ENCODE measurements at regions not wholly inside any gene's neighbourhood (a gene's known extent, or its start where the extent isn't known, plus 50 kb on each side); places are given as distances from the start of the nearest gene placed in this dataset.

- Histone ChIP-seq H3K27me3 (ENCODE audit: control insufficient read depth, insufficient read depth, low read length) (no peaks in the 10 kb centered on the region; the same call in 1 of the 2 replicates), H3K4me3 (ENCODE audit: low read length) (no peak overlapping the region), H3K4me1 (ENCODE audit: control insufficient read depth, insufficient read depth, low read length) (no peaks in the 10 kb centered on the region), H3K27ac (ENCODE audit: low read length) (no peak overlapping the region), H3K9me3 (ENCODE audit: control insufficient read depth, insufficient read depth, low read length) (no peaks in the 10 kb centered on the region), H3K36me3 (ENCODE audit: control insufficient read depth, insufficient read depth, low read length) (no peaks in the 10 kb centered on the region)
- no CpG with 5 or more reads among the region's 8 CpGs for WGBS (ENCODE audit: insufficient coverage, insufficient read length)
- no peak for DNase-seq (ENCODE audit: low read depth, low spot score)
Observed at GRCh38 chr6:149176971-149177667, 140.4 kb upstream of the TAB2 start.

GRCh38 chr6:149179431-149179830 is 138.1 kb upstream of the TAB2 start:
- H3K9me3 ChIP-seq (ENCODE audit: control insufficient read depth, insufficient read depth, low read length): no peaks in the 10 kb centered on the region
- no CpG with 5 or more reads among the region's 1 CpG for WGBS (ENCODE audit: insufficient coverage, insufficient read length)
- H3K27ac ChIP-seq (ENCODE audit: low read length): no peak overlapping the region
- no peak for DNase-seq (ENCODE audit: low read depth, low spot score)
- no peaks in the 10 kb centered on the region; the same call in 1 of the 2 replicates for H3K27me3 ChIP-seq (ENCODE audit: control insufficient read depth, insufficient read depth, low read length)
- no peak overlapping the region for H3K4me3 ChIP-seq (ENCODE audit: low read length)
- no peaks in the 10 kb centered on the region for H3K36me3 ChIP-seq (ENCODE audit: control insufficient read depth, insufficient read depth, low read length)
- no peaks in the 10 kb centered on the region for H3K4me1 ChIP-seq (ENCODE audit: control insufficient read depth, insufficient read depth, low read length)

GRCh38 chr6:149181304-149181703 is 136.2 kb upstream of the TAB2 start:
- Histone ChIP-seq H3K9me3 (ENCODE audit: control insufficient read depth, insufficient read depth, low read length) (no peaks in the 10 kb centered on the region), H3K27ac (ENCODE audit: low read length) (no peak overlapping the region), H3K4me1 (ENCODE audit: control insufficient read depth, insufficient read depth, low read length) (no peaks in the 10 kb centered on the region), H3K36me3 (ENCODE audit: control insufficient read depth, insufficient read depth, low read length) (no peaks in the 10 kb centered on the region), H3K27me3 (ENCODE audit: control insufficient read depth, insufficient read depth, low read length) (no peaks in the 10 kb centered on the region), H3K4me3 (ENCODE audit: low read length) (no peak overlapping the region)
- no peak for DNase-seq (ENCODE audit: low read depth, low spot score)
- no CpG with 5 or more reads among the region's 5 CpGs for WGBS (ENCODE audit: insufficient coverage, insufficient read length)

- H3K27me3 ChIP-seq (ENCODE audit: control insufficient read depth, insufficient read depth, low read length): no peaks in the 10 kb centered on the region
- H3K27ac ChIP-seq (ENCODE audit: low read length): no peak overlapping the region
- H3K9me3 ChIP-seq (ENCODE audit: control insufficient read depth, insufficient read depth, low read length): no peaks in the 10 kb centered on the region
- no CpG with 5 or more reads among the region's 6 CpGs for WGBS (ENCODE audit: insufficient coverage, insufficient read length)
- no peak overlapping the region for H3K4me3 ChIP-seq (ENCODE audit: low read length)
- no peak for DNase-seq (ENCODE audit: low read depth, low spot score)
- no peaks in the 10 kb centered on the region for H3K4me1 ChIP-seq (ENCODE audit: control insufficient read depth, insufficient read depth, low read length)
- no peaks in the 10 kb centered on the region for H3K36me3 ChIP-seq (ENCODE audit: control insufficient read depth, insufficient read depth, low read length)
Observed at GRCh38 chr6:149182262-149182661, 135.2 kb upstream of the TAB2 start.

- H3K36me3 ChIP-seq (ENCODE audit: control insufficient read depth, insufficient read depth, low read length): no peaks in the 10 kb centered on the region
- no peaks in the 10 kb centered on the region for H3K4me1 ChIP-seq (ENCODE audit: control insufficient read depth, insufficient read depth, low read length)
- H3K9me3 ChIP-seq (ENCODE audit: control insufficient read depth, insufficient read depth, low read length): no peaks in the 10 kb centered on the region
- no peak overlapping the region for H3K27ac ChIP-seq (ENCODE audit: low read length)
- DNase-seq (ENCODE audit: low read depth, low spot score): no peak
- no peak overlapping the region for H3K4me3 ChIP-seq (ENCODE audit: low read length)
- H3K27me3 ChIP-seq (ENCODE audit: control insufficient read depth, insufficient read depth, low read length): no peaks in the 10 kb centered on the region
- WGBS (ENCODE audit: insufficient coverage, insufficient read length): no CpG with 5 or more reads among the region's 2 CpGs
Observed at GRCh38 chr6:149184523-149184922, 133.0 kb upstream of the TAB2 start.

- H3K9me3 ChIP-seq (ENCODE audit: control insufficient read depth, insufficient read depth, low read length): no peaks in the 10 kb centered on the region
- H3K27me3 ChIP-seq (ENCODE audit: control insufficient read depth, insufficient read depth, low read length): no peaks in the 10 kb centered on the region
- no CpG with 5 or more reads among the region's 7 CpGs for whole genome bisulfite sequencing (ENCODE audit: insufficient coverage, insufficient read length)
- DNase-seq (ENCODE audit: low read depth, low spot score): no peak
- no peak overlapping the region for H3K4me3 ChIP-seq (ENCODE audit: low read length)
- H3K36me3 ChIP-seq (ENCODE audit: control insufficient read depth, insufficient read depth, low read length): no peaks in the 10 kb centered on the region
- H3K4me1 ChIP-seq (ENCODE audit: control insufficient read depth, insufficient read depth, low read length): no peaks in the 10 kb centered on the region
- no peak overlapping the region for H3K27ac ChIP-seq (ENCODE audit: low read length)
Observed at GRCh38 chr6:149185799-149186357, 131.6 kb upstream of the TAB2 start.

- H3K4me1 ChIP-seq (ENCODE audit: control insufficient read depth, insufficient read depth, low read length): no peaks in the 10 kb centered on the region
- DNase-seq (ENCODE audit: low read depth, low spot score): no peak
- no peak overlapping the region for H3K4me3 ChIP-seq (ENCODE audit: low read length)
- H3K27ac ChIP-seq (ENCODE audit: low read length): no peak overlapping the region
- no peaks in the 10 kb centered on the region for H3K27me3 ChIP-seq (ENCODE audit: control insufficient read depth, insufficient read depth, low read length)
- WGBS (ENCODE audit: insufficient coverage, insufficient read length): no CpG with 5 or more reads among the region's 2 CpGs
- H3K36me3 ChIP-seq (ENCODE audit: control insufficient read depth, insufficient read depth, low read length): no peaks in the 10 kb centered on the region
- no peaks in the 10 kb centered on the region for H3K9me3 ChIP-seq (ENCODE audit: control insufficient read depth, insufficient read depth, low read length)
Observed at GRCh38 chr6:149186873-149187272, 130.6 kb upstream of the TAB2 start.

GRCh38 chr6:149190224-149190831 is 127.2 kb upstream of the TAB2 start:
- Histone ChIP-seq H3K36me3 (ENCODE audit: control insufficient read depth, insufficient read depth, low read length) (no peaks in the 10 kb centered on the region), H3K27me3 (ENCODE audit: control insufficient read depth, insufficient read depth, low read length) (no peaks in the 10 kb centered on the region), H3K27ac (ENCODE audit: low read length) (no peak overlapping the region), H3K4me3 (ENCODE audit: low read length) (no peak overlapping the region), H3K9me3 (ENCODE audit: control insufficient read depth, insufficient read depth, low read length) (no peaks in the 10 kb centered on the region), H3K4me1 (ENCODE audit: control insufficient read depth, insufficient read depth, low read length) (no peaks in the 10 kb centered on the region)
- WGBS (ENCODE audit: insufficient coverage, insufficient read length): no CpG with 5 or more reads among the region's 1 CpG
- peak; percentile 39 for DNase-seq (ENCODE audit: low read depth, low spot score)

GRCh38 chr6:149194820-149195558 is 122.5 kb upstream of the TAB2 start:
- DNase-seq (ENCODE audit: low read depth, low spot score): no peak
- no peaks in the 10 kb centered on the region for H3K4me1 ChIP-seq (ENCODE audit: control insufficient read depth, insufficient read depth, low read length)
- no peaks in the 10 kb centered on the region for H3K36me3 ChIP-seq (ENCODE audit: control insufficient read depth, insufficient read depth, low read length)
- WGBS (ENCODE audit: insufficient coverage, insufficient read length): no CpG with 5 or more reads among the region's 8 CpGs
- no peaks in the 10 kb centered on the region for H3K9me3 ChIP-seq (ENCODE audit: control insufficient read depth, insufficient read depth, low read length)
- H3K4me3 ChIP-seq (ENCODE audit: low read length): no peak overlapping the region
- no peak overlapping the region for H3K27ac ChIP-seq (ENCODE audit: low read length)
- no peaks in the 10 kb centered on the region for H3K27me3 ChIP-seq (ENCODE audit: control insufficient read depth, insufficient read depth, low read length)

- H3K27ac ChIP-seq (ENCODE audit: low read length): no peak overlapping the region
- no peaks in the 10 kb centered on the region for H3K4me1 ChIP-seq (ENCODE audit: control insufficient read depth, insufficient read depth, low read length)
- no peaks in the 10 kb centered on the region for H3K36me3 ChIP-seq (ENCODE audit: control insufficient read depth, insufficient read depth, low read length)
- no peaks in the 10 kb centered on the region for H3K9me3 ChIP-seq (ENCODE audit: control insufficient read depth, insufficient read depth, low read length)
- no peaks in the 10 kb centered on the region for H3K27me3 ChIP-seq (ENCODE audit: control insufficient read depth, insufficient read depth, low read length)
- DNase-seq (ENCODE audit: low read depth, low spot score): no peak
- H3K4me3 ChIP-seq (ENCODE audit: low read length): no peak overlapping the region
- no CpG with 5 or more reads among the region's 3 CpGs for WGBS (ENCODE audit: insufficient coverage, insufficient read length)
Observed at GRCh38 chr6:149196091-149196490, 121.4 kb upstream of the TAB2 start.
